Natural killer cell (primary cell): ENCODE measurements at regions not wholly inside any gene's neighbourhood (a gene's known extent, or its start where the extent isn't known, plus 50 kb on each side); places are given as distances from the start of the nearest gene placed in this dataset.

Experiments
- ATAC-seq, 3 donors: fragments of 150-1000 bp in 2 of 3; fragments of 200-7000 bp in 1 of 3; cut with Tn5 transposase; 1 replicate in 1 of 3; 2 replicates in 2 of 3; pipeline ENCODE4 v1.10.0; 2021; ENCODE audit warnings: mild to moderate bottlenecking in 2 of 3, moderate library complexity in 2 of 3
- DNase-seq, 2 donors: peaks; one replicate each; pipeline versions ENCODE4 v3.0.0 to v3.0.0-alpha.2; 2013 to 2021; ENCODE audit warnings: mixed read lengths in 1 of 2
- H3K27ac ChIP-seq: one replicate; pipeline ENCODE4 v1.5.1; 2013; ENCODE audit warnings: mild to moderate bottlenecking, low read length
- H3K27me3 ChIP-seq: one replicate; pipeline ENCODE4 v1.6.1; 2013; ENCODE audit warnings: low read length; ENCODE audit not compliant: control insufficient read depth, insufficient read depth
- H3K36me3 ChIP-seq: one replicate; pipeline ENCODE4 v1.6.1; 2013; ENCODE audit warnings: low read length; ENCODE audit not compliant: control insufficient read depth, insufficient read depth
- H3K4me1 ChIP-seq: one replicate; pipeline ENCODE4 v1.6.1; 2013; ENCODE audit warnings: low read length; ENCODE audit not compliant: control insufficient read depth, insufficient read depth
- H3K4me3 ChIP-seq: one replicate; pipeline ENCODE4 v1.5.1; 2013; ENCODE audit warnings: low read length
- H3K9me3 ChIP-seq: one replicate; pipeline ENCODE4 v1.6.1; 2013; ENCODE audit warnings: low read length; ENCODE audit not compliant: control insufficient read depth, insufficient read depth
- H3K27ac Mint-ChIP-seq, 2 donors: one replicate each; pipeline ENCODE4 v1.8.0; 2022; ENCODE audit warnings: mild to moderate bottlenecking in 2 of 2, mixed read lengths in 2 of 2, moderate library complexity in 1 of 2
- H3K27me3 Mint-ChIP-seq, 2 donors: one replicate each; pipeline ENCODE4 v1.8.0; 2022; ENCODE audit warnings: low read depth in 2 of 2, mixed read lengths in 2 of 2
- H3K36me3 Mint-ChIP-seq: one replicate; pipeline ENCODE4 v1.8.0; 2022; ENCODE audit warnings: mixed read lengths
- H3K4me1 Mint-ChIP-seq, 2 donors: one replicate each; pipeline ENCODE4 v1.8.0; 2022; ENCODE audit warnings: mixed read lengths in 2 of 2
- H3K4me3 Mint-ChIP-seq: one replicate; pipeline ENCODE4 v1.8.0; 2022; ENCODE audit warnings: mild to moderate bottlenecking, moderate library complexity, mixed read lengths
- H3K9me3 Mint-ChIP-seq, 2 donors: one replicate each; pipeline ENCODE4 v1.8.0; 2022; ENCODE audit warnings: mixed read lengths in 2 of 2
- CTCF ChIP-seq: fragments of 200-600 bp; IDR thresholded peaks from one replicate; pipeline ENCODE4 v1.8.0; 2022; ENCODE audit warnings: antibody characterized with exemption
- WGBS: methylation state at CpG from one replicate; pipeline ENCODE4 v1.1.7; 2013; ENCODE audit warnings: missing lambda C conversion rate; ENCODE audit not compliant: insufficient coverage; 5-methylcytosine and 5-hydroxymethylcytosine counted together
- intact Hi-C: fragments of 100-400 bp; cut with micrococcal nuclease; formaldehyde crosslinking; loops from one replicate; pipeline ENCODE4 v1.14.2; 2022

- no peaks in the 10 kb centered on the region for H3K4me1 ChIP-seq
These were observed 121.9 kb downstream of the CAND1 start for GRCh38 chr12:67391034-67391433.

GRCh38 chr12:67391656-67392055 lies 122.5 kb downstream of the CAND1 start:
- 100% methylated on average over 2 of the region's 2 CpGs for WGBS
- no peaks in the 10 kb centered on the region for H3K36me3 ChIP-seq
- peaks cover 0 to 4% of the 10 kb centered on the region in 2 donors for H3K27me3 Mint-ChIP-seq
- H3K4me1 ChIP-seq, result no peaks in the 10 kb centered on the region
- no peak for DNase-seq
- no peak for TF ChIP-seq CTCF
- intact Hi-C loops, result no loop called here
- no peak for ATAC-seq
- H3K4me3 ChIP-seq, result no peak overlapping the region
- H3K4me3 Mint-ChIP-seq, result no peak overlapping the region
- H3K36me3 Mint-ChIP-seq, result no peaks in the 10 kb centered on the region
- H3K27ac ChIP-seq, result no peak overlapping the region
- H3K27ac Mint-ChIP-seq, result no peak overlapping the region
- H3K27me3 ChIP-seq, result no peaks in the 10 kb centered on the region
- no peaks in the 10 kb centered on the region for H3K9me3 Mint-ChIP-seq
- H3K4me1 Mint-ChIP-seq, result peaks cover 0 to 4% of the 10 kb centered on the region in 2 donors
- no peaks in the 10 kb centered on the region for H3K9me3 ChIP-seq

More at GRCh38 chr12:67391034-67391433, 121.9 kb downstream of the CAND1 start:
- ATAC-seq, result no peak
- Mint-ChIP-seq H3K36me3 (no peaks in the 10 kb centered on the region), H3K9me3 (no peaks in the 10 kb centered on the region), H3K4me1 (peaks cover 0 to 4% of the 10 kb centered on the region in 2 donors), H3K4me3 (no peak overlapping the region), H3K27me3 (peaks cover 0 to 4% of the 10 kb centered on the region in 2 donors), H3K27ac (no peak overlapping the region)
- Histone ChIP-seq H3K36me3 (no peaks in the 10 kb centered on the region), H3K9me3 (no peaks in the 10 kb centered on the region), H3K27me3 (no peaks in the 10 kb centered on the region), H3K4me3 (no peak overlapping the region), H3K27ac (no peak overlapping the region)
- TF ChIP-seq CTCF, result no peak
- no peak for DNase-seq
- intact Hi-C loops, result no loop called here
- WGBS, result 73% methylated on average over 1 of the region's 1 CpG

GRCh38 chr12:67394550-67394949 lies 125.4 kb downstream of the CAND1 start:
- H3K4me1 ChIP-seq, result no peaks in the 10 kb centered on the region
- ATAC-seq (no peak), DNase-seq (no peak)
- intact Hi-C loops, result no loop called here
- Mint-ChIP-seq H3K4me3 (no peak overlapping the region), H3K36me3 (no peaks in the 10 kb centered on the region), H3K27me3 (peaks cover 0 to 7% of the 10 kb centered on the region in 2 donors), H3K9me3 (no peaks in the 10 kb centered on the region), H3K27ac (no peak overlapping the region), H3K4me1 (no peaks in the 10 kb centered on the region)
- TF ChIP-seq CTCF, result no peak
- no peaks in the 10 kb centered on the region for H3K27me3 ChIP-seq
- H3K9me3 ChIP-seq, result no peaks in the 10 kb centered on the region
- no peak overlapping the region for H3K4me3 ChIP-seq
- no peaks in the 10 kb centered on the region for H3K36me3 ChIP-seq
- no peak overlapping the region for H3K27ac ChIP-seq
- 97% methylated on average over 6 of the region's 6 CpGs for WGBS

GRCh38 chr12:67400742-67401141 lies 131.6 kb downstream of the CAND1 start:
- Histone ChIP-seq H3K4me3 (no peak overlapping the region), H3K4me1 (no peaks in the 10 kb centered on the region), H3K9me3 (peaks cover 6% of the 10 kb centered on the region), H3K27ac (no peak overlapping the region), H3K36me3 (no peaks in the 10 kb centered on the region), H3K27me3 (no peaks in the 10 kb centered on the region)
- Mint-ChIP-seq H3K27me3 (peaks cover 0 to 8% of the 10 kb centered on the region in 2 donors), H3K27ac (no peak overlapping the region), H3K36me3 (no peaks in the 10 kb centered on the region), H3K4me3 (no peak overlapping the region), H3K9me3 (peaks cover 0 to 2% of the 10 kb centered on the region in 2 donors), H3K4me1 (no peaks in the 10 kb centered on the region)
- no peak for DNase-seq
- no peak for ATAC-seq
- 91% methylated on average over 3 of the region's 4 CpGs for WGBS
- no peak for TF ChIP-seq CTCF
- intact Hi-C loops, result no loop called here
